ENCODE measurements at regions not wholly inside any gene's neighbourhood (a gene's known extent, or its start where the extent isn't known, plus 50 kb on each side); places are given as distances from the start of the nearest gene placed in this dataset.

GRCh38 chr2:56969513-56969912, 785.7 kb downstream of the CCDC85A start:
- no peak for TF ChIP-seq CTCF (IDR thresholded peaks at IDR 0.05; ENCODE audit: low read length)
- no peak for TF ChIP-seq EZH2 (optimal IDR thresholded peaks at IDR 0.05; ENCODE audit: low read depth, low read length)
- TF ChIP-seq EZH2phosphoT487 (IDR thresholded peaks at IDR 0.05; ENCODE audit: low read length), result no peak
